Esophagus squamous epithelium (tissue), 5 donors: ENCODE measurements at regions not wholly inside any gene's neighbourhood (a gene's known extent, or its start where the extent isn't known, plus 50 kb on each side); places are given as distances from the start of the nearest gene placed in this dataset.

Source experiments
- DNase-seq: peaks from one replicate; lab custom pipeline; 2025; lab: John Stamatoyannopoulos, UW
- H3K27ac ChIP-seq, 4 donors: fragments of 200-600 bp; sonication (generic); one replicate each; pipeline ENCODE4 v1.5.1; 2016 to 2019; ENCODE audit warnings: mild to moderate bottlenecking in 1 of 4
- H3K27me3 ChIP-seq, 4 donors: fragments of 200-600 bp; sonication (generic); 1 replicate in 3 of 4; 2 replicates in 1 of 4; pipeline versions ENCODE4 v1.5.1 to v1.6.0; 2017 to 2021; ENCODE audit warnings: antibody characterized with exemption in 1 of 4
- H3K36me3 ChIP-seq, 3 donors: fragments of 200-600 bp; sonication (generic); one replicate each; pipeline ENCODE4 v1.5.1; 2016 to 2019
- H3K4me1 ChIP-seq, 3 donors: fragments of 200-600 bp; sonication (generic); one replicate each; pipeline ENCODE4 v1.5.1; 2017 to 2019
- H3K4me3 ChIP-seq, 4 donors: fragments of 200-600 bp; sonication (generic); 1 replicate in 3 of 4; 2 replicates in 1 of 4; pipeline ENCODE4 v1.5.1; 2016 to 2019; ENCODE audit warnings: mild to moderate bottlenecking in 2 of 4, moderate library complexity in 1 of 4
- H3K9me3 ChIP-seq, 3 donors: fragments of 200-600 bp; sonication (generic); one replicate each; pipeline ENCODE4 v1.5.1; 2016 to 2019
- CTCF ChIP-seq, 6 experiments: fragments of 450-650 bp in 4 of 6; fragments of 200-600 bp in 2 of 6; sonication (generic) in 2 of 6; IDR thresholded peaks; one replicate each; pipeline ENCODE4 v1.5.1; 2016 to 2019; ENCODE audit warnings: antibody characterized with exemption in 6 of 6, mild to moderate bottlenecking in 4 of 6, moderate library complexity in 4 of 6
- POLR2A ChIP-seq, 4 donors: fragments of 450-650 bp; IDR thresholded peaks; one replicate each; pipeline ENCODE4 v1.6.1; 2017; ENCODE audit warnings: antibody characterized with exemption in 4 of 4, mild to moderate bottlenecking in 4 of 4, moderate library complexity in 3 of 4
- WGBS, 2 donors: methylation state at CpG; one replicate each; pipeline ENCODE4 v1.1.5; 2018; 5-methylcytosine and 5-hydroxymethylcytosine counted together
- intact Hi-C: fragments of 100-400 bp; cut with DNase I; formaldehyde crosslinking; loops from one replicate; pipeline ENCODE4 v1.15.0; 2022
- donor health status: DM: yes; HTN: yes; CAD: no.

- no peaks in the 10 kb centered on the region for H3K27me3 ChIP-seq
- intact Hi-C loops: no loop called here
- H3K4me3 ChIP-seq: no peak overlapping the region
- TF ChIP-seq CTCF (IDR thresholded peaks at IDR 0.05) (no peak), POLR2A (IDR thresholded peaks at IDR 0.05) (no peak)
- H3K9me3 ChIP-seq: no peaks in the 10 kb centered on the region
- WGBS, 2 donors: 71 to 82% methylated on average over 1 of the region's 1 CpG
- no peak for DNase-seq
- H3K27ac ChIP-seq: no peak overlapping the region
- no peaks in the 10 kb centered on the region for H3K36me3 ChIP-seq
- H3K4me1 ChIP-seq: no peaks in the 10 kb centered on the region
These were observed 378.4 kb upstream of the CHORDC1 start for GRCh38 chr11:90601261-90601660.

- intact Hi-C loops: no loop called here
- H3K36me3 ChIP-seq: no peaks in the 10 kb centered on the region
- TF ChIP-seq POLR2A (IDR thresholded peaks at IDR 0.05): no peak
- no peak for TF ChIP-seq CTCF (IDR thresholded peaks at IDR 0.05)
- no peaks in the 10 kb centered on the region for H3K9me3 ChIP-seq
- no peak for DNase-seq
- H3K27ac ChIP-seq: no peak overlapping the region
- no peaks in the 10 kb centered on the region for H3K4me1 ChIP-seq
- H3K27me3 ChIP-seq: no peaks in the 10 kb centered on the region
- WGBS, 2 donors: 46 to 53% methylated on average over 1 of the region's 1 CpG
- no peak overlapping the region for H3K4me3 ChIP-seq
These were observed 371.8 kb upstream of the CHORDC1 start for GRCh38 chr11:90594658-90595057.

- H3K27me3 ChIP-seq: no peaks in the 10 kb centered on the region
- H3K27ac ChIP-seq: no peak overlapping the region
- no peaks in the 10 kb centered on the region for H3K9me3 ChIP-seq
- no peak for TF ChIP-seq CTCF (IDR thresholded peaks at IDR 0.05)
- no peak for TF ChIP-seq POLR2A (IDR thresholded peaks at IDR 0.05)
- H3K36me3 ChIP-seq: no peaks in the 10 kb centered on the region
- intact Hi-C loops: no loop called here
- 29 to 50% methylated on average over 1 of the region's 1 CpG for WGBS, 2 donors
- no peak overlapping the region for H3K4me3 ChIP-seq
- H3K4me1 ChIP-seq: no peaks in the 10 kb centered on the region
- DNase-seq: no peak
These were observed 370.2 kb upstream of the CHORDC1 start for GRCh38 chr11:90593099-90593498.

GRCh38 chr11:90590286-90590685, 367.4 kb upstream of the CHORDC1 start:
- intact Hi-C loops: no loop called here
- Histone ChIP-seq H3K27ac (no peak overlapping the region), H3K9me3 (no peaks in the 10 kb centered on the region), H3K4me1 (no peaks in the 10 kb centered on the region), H3K27me3 (no peaks in the 10 kb centered on the region), H3K36me3 (no peaks in the 10 kb centered on the region), H3K4me3 (no peak overlapping the region)
- WGBS, 2 donors: 93 to 100% methylated on average over 1 of the region's 1 CpG
- no peak for TF ChIP-seq POLR2A (IDR thresholded peaks at IDR 0.05)
- no peak for TF ChIP-seq CTCF (IDR thresholded peaks at IDR 0.05)
- no peak for DNase-seq

GRCh38 chr11:90589735-90590134, 366.9 kb upstream of the CHORDC1 start:
- Histone ChIP-seq H3K36me3 (no peaks in the 10 kb centered on the region), H3K4me3 (no peak overlapping the region), H3K4me1 (no peaks in the 10 kb centered on the region), H3K27ac (no peak overlapping the region), H3K9me3 (no peaks in the 10 kb centered on the region), H3K27me3 (no peaks in the 10 kb centered on the region)
- 69 to 77% methylated on average over 2 of the region's 2 CpGs for WGBS, 2 donors
- no peak for DNase-seq
- intact Hi-C loops: no loop called here
- TF ChIP-seq CTCF (IDR thresholded peaks at IDR 0.05) (no peak), POLR2A (IDR thresholded peaks at IDR 0.05) (no peak)
